H9 (cell line): ENCODE measurements at regions not wholly inside any gene's neighbourhood (a gene's known extent, or its start where the extent isn't known, plus 50 kb on each side); places are given as distances from the start of the nearest gene placed in this dataset.

Experiments used
- DNase-seq: peaks from one replicate; pipeline ENCODE4 v3.0.0-alpha.2; 2017
- H2AFZ ChIP-seq: one replicate; pipeline ENCODE4 v1.6.1; 2013; ENCODE audit warnings: mild to moderate bottlenecking, low read length, control low read depth, moderate library complexity
- H2AK5ac ChIP-seq: 2 replicates; pipeline ENCODE4 v1.6.1; 2013; ENCODE audit warnings: low read length, control low read depth, mixed read lengths; ENCODE audit not compliant: insufficient read length
- H2BK120ac ChIP-seq: one replicate; pipeline ENCODE4 v1.6.1; 2013; ENCODE audit warnings: low read depth, mild to moderate bottlenecking, low read length, control low read depth, inconsistent platforms; ENCODE audit not compliant: poor library complexity, severe bottlenecking
- H2BK12ac ChIP-seq: 2 replicates; pipeline ENCODE4 v1.6.1; 2013; ENCODE audit warnings: low read length, control low read depth, mixed read lengths, low read depth; ENCODE audit not compliant: insufficient read length
- H2BK15ac ChIP-seq: 2 replicates; pipeline ENCODE4 v1.6.1; 2013; ENCODE audit warnings: low read depth, low read length, control low read depth
- H2BK20ac ChIP-seq: one replicate; pipeline ENCODE4 v1.6.1; 2013; ENCODE audit warnings: low read depth, mild to moderate bottlenecking, low read length, control low read depth, inconsistent platforms; ENCODE audit not compliant: poor library complexity, severe bottlenecking
- H2BK5ac ChIP-seq: 2 replicates; pipeline ENCODE4 v1.6.1; 2013; ENCODE audit warnings: low read length, control low read depth, mixed read lengths; ENCODE audit not compliant: insufficient read length
- H3K14ac ChIP-seq: 2 replicates; pipeline ENCODE4 v1.6.1; 2013; ENCODE audit warnings: low read length, control low read depth; ENCODE audit not compliant: insufficient read depth
- H3K18ac ChIP-seq: 2 replicates; pipeline ENCODE4 v1.6.1; 2013; ENCODE audit warnings: low read depth, mild to moderate bottlenecking, mixed read lengths, low read length, control low read depth; ENCODE audit not compliant: insufficient read length
- H3K23ac ChIP-seq: 2 replicates; pipeline ENCODE4 v1.6.1; 2013; ENCODE audit warnings: low read length, control low read depth, mixed read lengths, low read depth; ENCODE audit not compliant: insufficient read length
- H3K23me2 ChIP-seq: 2 replicates; pipeline ENCODE4 v1.6.1; 2013; ENCODE audit warnings: low read depth, mild to moderate bottlenecking, mixed read lengths, low read length, control low read depth; ENCODE audit not compliant: insufficient read length, poor library complexity, severe bottlenecking
- H3K27ac ChIP-seq: 2 replicates; pipeline ENCODE4 v1.5.1; 2013; ENCODE audit warnings: low read length, control low read depth, mixed read lengths, low read depth; ENCODE audit not compliant: insufficient read length
- H3K27me3 ChIP-seq: 2 replicates; pipeline ENCODE4 v1.6.1; 2013; ENCODE audit warnings: low read length, control low read depth, inconsistent platforms; ENCODE audit not compliant: insufficient read depth
- H3K4ac ChIP-seq: 2 replicates; pipeline ENCODE4 v1.6.1; 2013; ENCODE audit warnings: low read depth, mild to moderate bottlenecking, control low read depth, inconsistent platforms, low read length, moderate library complexity
- H3K4me1 ChIP-seq: 2 replicates; pipeline ENCODE4 v1.6.1; 2013; ENCODE audit warnings: low read length, control low read depth, inconsistent platforms; ENCODE audit not compliant: insufficient read depth
- H3K4me2 ChIP-seq: 2 replicates; pipeline ENCODE4 v1.6.1; 2013; ENCODE audit warnings: low read length, control low read depth, mixed read lengths; ENCODE audit not compliant: insufficient read length, insufficient read depth
- H3K56ac ChIP-seq: 2 replicates; pipeline ENCODE4 v1.6.1; 2013; ENCODE audit warnings: low read depth, mild to moderate bottlenecking, mixed read lengths, low read length, control low read depth; ENCODE audit not compliant: insufficient read length
- H3K79me1 ChIP-seq: 2 replicates; pipeline ENCODE4 v1.6.1; 2013; ENCODE audit warnings: low read depth, mild to moderate bottlenecking, moderate library complexity, low read length, control low read depth, inconsistent platforms; ENCODE audit not compliant: insufficient read depth, poor library complexity, severe bottlenecking
- H3K79me2 ChIP-seq: 2 replicates; pipeline ENCODE4 v1.6.1; 2013; ENCODE audit warnings: low read length, control low read depth, inconsistent platforms; ENCODE audit not compliant: insufficient read depth
- H3K9ac ChIP-seq: 2 replicates; pipeline ENCODE4 v1.6.1; 2013; ENCODE audit warnings: low read length, control low read depth, mixed read lengths; ENCODE audit not compliant: insufficient read length; ENCODE audit errors: extremely low read depth
- H3K9me3 ChIP-seq: one replicate; pipeline ENCODE4 v1.6.1; 2013; ENCODE audit warnings: low read depth, low read length, inconsistent platforms; ENCODE audit not compliant: control insufficient read depth
- H3T11ph ChIP-seq: one replicate; pipeline ENCODE4 v1.6.1; 2013; ENCODE audit warnings: mild to moderate bottlenecking, low read length, control low read depth, inconsistent platforms
- H4K20me1 ChIP-seq: one replicate; pipeline ENCODE4 v1.6.1; 2013; ENCODE audit not compliant: control insufficient read depth, insufficient read length, insufficient read depth
- H4K5ac ChIP-seq: 2 replicates; pipeline ENCODE4 v1.6.1; 2013; ENCODE audit warnings: low read depth, mild to moderate bottlenecking, mixed read lengths, low read length, control low read depth; ENCODE audit not compliant: insufficient read length
- H4K8ac ChIP-seq: replicated peaks from 2 replicates; pipeline ENCODE4 v1.6.1; 2013; ENCODE audit warnings: low read length, control low read depth, mixed read lengths, low read depth; ENCODE audit not compliant: insufficient read length
- H4K91ac ChIP-seq: 2 replicates; pipeline ENCODE4 v1.6.1; 2013; ENCODE audit warnings: low read depth, mild to moderate bottlenecking, moderate library complexity, mixed read lengths, low read length, control low read depth; ENCODE audit not compliant: insufficient read length
- H3K27ac Mint-ChIP-seq, 3 experiments: 2 replicates in 2 of 3; 3 replicates in 1 of 3; pipeline ENCODE4 v1.8.0; 2020 to 2021; ENCODE audit warnings: mixed read lengths in 3 of 3, mild to moderate bottlenecking in 1 of 3, moderate library complexity in 1 of 3
- H3K27me3 Mint-ChIP-seq: 2 replicates; pipeline ENCODE4 v1.8.0; 2021; ENCODE audit warnings: low read depth, mild to moderate bottlenecking, moderate library complexity, mixed read lengths
- H3K36me3 Mint-ChIP-seq, 3 experiments: 2 replicates in 2 of 3; 3 replicates in 1 of 3; pipeline ENCODE4 v1.8.0; 2020 to 2021; ENCODE audit warnings: low read depth in 3 of 3, mixed read lengths in 3 of 3; ENCODE audit not compliant: insufficient read depth in 1 of 3
- H3K4me1 Mint-ChIP-seq, 2 experiments: 2 replicates each; pipeline ENCODE4 v1.8.0; 2020; ENCODE audit warnings: mixed read lengths in 2 of 2
- H3K4me3 Mint-ChIP-seq, 2 experiments: 2 replicates in 1 of 2; 3 replicates in 1 of 2; pipeline ENCODE4 v1.8.0; 2020 to 2021; ENCODE audit warnings: mild to moderate bottlenecking in 2 of 2, mixed read lengths in 2 of 2, moderate library complexity in 1 of 2
- H3K9me3 Mint-ChIP-seq, 2 experiments: 2 replicates in 1 of 2; 3 replicates in 1 of 2; pipeline ENCODE4 v1.8.0; 2020; ENCODE audit warnings: mild to moderate bottlenecking in 2 of 2, mixed read lengths in 2 of 2, moderate library complexity in 1 of 2
- WGBS: extraction: QIAGEN DNeasy Blood & Tissue Kit; methylation state at CpG from one replicate; pipeline ENCODE4 v1.1.7; 2013; ENCODE audit warnings: missing lambda C conversion rate, low lambda C conversion rate, mixed read lengths; ENCODE audit not compliant: insufficient read length; ENCODE audit errors: extremely low coverage; 5-methylcytosine and 5-hydroxymethylcytosine counted together
- TF ChIP-seq, protein P1 (sequence below): fragments of 200-600 bp; sonication (generic); conservative IDR thresholded peaks from 3 replicates; pipeline ENCODE4 v1.8.0; 2021; ENCODE audit warnings: antibody characterized with exemption, mild to moderate bottlenecking

DNA sequence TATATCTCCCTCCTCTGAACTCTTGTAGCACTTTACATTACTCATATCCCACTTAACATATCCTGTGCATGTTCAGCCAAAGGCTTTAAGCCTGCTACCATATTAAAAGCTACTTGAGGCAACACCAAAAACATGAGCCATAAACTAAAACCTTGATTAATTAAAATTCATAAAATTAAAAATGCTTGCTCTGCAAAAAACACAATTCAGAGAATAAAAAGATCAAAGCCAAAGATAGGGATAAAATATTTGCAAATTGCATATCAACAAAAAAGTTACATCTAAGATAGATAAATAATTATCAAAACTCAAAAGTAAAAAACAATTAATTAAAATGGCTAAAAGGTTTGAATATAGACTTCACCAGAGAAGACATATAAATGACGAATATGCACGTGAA is 495.4 kb upstream of the PIK3C3 start:
- no peak overlapping the region for H2BK12ac ChIP-seq
- H2BK15ac ChIP-seq = no peak overlapping the region
- no peak overlapping the region for H2BK20ac ChIP-seq
- no peak overlapping the region for H3K18ac ChIP-seq
- H3K79me1 ChIP-seq = no peaks in the 10 kb centered on the region
- H3K4ac ChIP-seq = no peak overlapping the region
- H2BK5ac ChIP-seq = no peak overlapping the region
- H3K56ac ChIP-seq = no peak overlapping the region
- no peaks in the 10 kb centered on the region for H3K23me2 ChIP-seq
- Mint-ChIP-seq H3K9me3 (no peaks in the 10 kb centered on the region), H3K36me3 (no peaks in the 10 kb centered on the region), H3K27ac (no peak overlapping the region; a peak in 1 of 7 replicates), H3K4me1 (peaks cover 22 to 31% of the 10 kb centered on the region in 2 experiments), H3K27me3 (no peaks in the 10 kb centered on the region), H3K4me3 (no peak overlapping the region)
- WGBS = no CpG with 5 or more reads among the region's 2 CpGs
- no peak for DNase-seq
- no peak overlapping the region for H4K8ac ChIP-seq
- no peak overlapping the region for H2AFZ ChIP-seq
- H3K9me3 ChIP-seq = no peaks in the 10 kb centered on the region
- H2AK5ac ChIP-seq = no peak overlapping the region
- no peak overlapping the region for H3K27ac ChIP-seq
- TF ChIP-seq, protein P1, sequence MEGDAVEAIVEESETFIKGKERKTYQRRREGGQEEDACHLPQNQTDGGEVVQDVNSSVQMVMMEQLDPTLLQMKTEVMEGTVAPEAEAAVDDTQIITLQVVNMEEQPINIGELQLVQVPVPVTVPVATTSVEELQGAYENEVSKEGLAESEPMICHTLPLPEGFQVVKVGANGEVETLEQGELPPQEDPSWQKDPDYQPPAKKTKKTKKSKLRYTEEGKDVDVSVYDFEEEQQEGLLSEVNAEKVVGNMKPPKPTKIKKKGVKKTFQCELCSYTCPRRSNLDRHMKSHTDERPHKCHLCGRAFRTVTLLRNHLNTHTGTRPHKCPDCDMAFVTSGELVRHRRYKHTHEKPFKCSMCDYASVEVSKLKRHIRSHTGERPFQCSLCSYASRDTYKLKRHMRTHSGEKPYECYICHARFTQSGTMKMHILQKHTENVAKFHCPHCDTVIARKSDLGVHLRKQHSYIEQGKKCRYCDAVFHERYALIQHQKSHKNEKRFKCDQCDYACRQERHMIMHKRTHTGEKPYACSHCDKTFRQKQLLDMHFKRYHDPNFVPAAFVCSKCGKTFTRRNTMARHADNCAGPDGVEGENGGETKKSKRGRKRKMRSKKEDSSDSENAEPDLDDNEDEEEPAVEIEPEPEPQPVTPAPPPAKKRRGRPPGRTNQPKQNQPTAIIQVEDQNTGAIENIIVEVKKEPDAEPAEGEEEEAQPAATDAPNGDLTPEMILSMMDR = no peak
- H3K4me1 ChIP-seq = peaks cover 3% of the 10 kb centered on the region; the same call in 1 of the 2 replicates
- H3K9ac ChIP-seq = no peak overlapping the region
- no peaks in the 10 kb centered on the region for H3K27me3 ChIP-seq
- H4K20me1 ChIP-seq = no peaks in the 10 kb centered on the region
- H4K91ac ChIP-seq = no peak overlapping the region
- no peak overlapping the region for H2BK120ac ChIP-seq
- H3K14ac ChIP-seq = no peak overlapping the region
- no peak overlapping the region for H3K4me2 ChIP-seq
- H3T11ph ChIP-seq = no peak overlapping the region
- H4K5ac ChIP-seq = no peak overlapping the region
- no peaks in the 10 kb centered on the region for H3K79me2 ChIP-seq
- no peak overlapping the region for H3K23ac ChIP-seq
